ENCODE measurements at regions not wholly inside any gene's neighbourhood (a gene's known extent, or its start where the extent isn't known, plus 50 kb on each side); places are given as distances from the start of the nearest gene placed in this dataset.

DNA sequence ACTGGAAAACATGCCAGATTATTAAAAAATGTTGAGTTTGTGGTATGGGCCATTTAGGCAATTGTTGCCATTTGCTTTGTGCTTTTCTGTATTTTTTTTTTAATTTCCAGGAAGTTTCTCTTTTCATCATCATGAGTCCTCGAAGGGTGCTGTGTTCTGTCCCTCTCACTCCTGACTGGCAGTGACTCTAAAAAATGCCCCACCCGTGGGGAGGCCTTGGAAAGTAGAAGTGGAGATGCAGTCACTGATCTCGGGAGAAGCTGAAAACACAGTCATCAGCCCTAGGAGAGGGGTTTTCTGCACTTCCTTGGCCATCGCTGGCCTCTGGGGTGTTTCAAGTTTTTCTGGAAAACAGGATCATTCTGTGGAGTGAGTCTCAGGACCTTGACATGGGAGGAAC, 98.5 kb upstream of the GRK3 start:
- TF ChIP-seq, protein P1, sequence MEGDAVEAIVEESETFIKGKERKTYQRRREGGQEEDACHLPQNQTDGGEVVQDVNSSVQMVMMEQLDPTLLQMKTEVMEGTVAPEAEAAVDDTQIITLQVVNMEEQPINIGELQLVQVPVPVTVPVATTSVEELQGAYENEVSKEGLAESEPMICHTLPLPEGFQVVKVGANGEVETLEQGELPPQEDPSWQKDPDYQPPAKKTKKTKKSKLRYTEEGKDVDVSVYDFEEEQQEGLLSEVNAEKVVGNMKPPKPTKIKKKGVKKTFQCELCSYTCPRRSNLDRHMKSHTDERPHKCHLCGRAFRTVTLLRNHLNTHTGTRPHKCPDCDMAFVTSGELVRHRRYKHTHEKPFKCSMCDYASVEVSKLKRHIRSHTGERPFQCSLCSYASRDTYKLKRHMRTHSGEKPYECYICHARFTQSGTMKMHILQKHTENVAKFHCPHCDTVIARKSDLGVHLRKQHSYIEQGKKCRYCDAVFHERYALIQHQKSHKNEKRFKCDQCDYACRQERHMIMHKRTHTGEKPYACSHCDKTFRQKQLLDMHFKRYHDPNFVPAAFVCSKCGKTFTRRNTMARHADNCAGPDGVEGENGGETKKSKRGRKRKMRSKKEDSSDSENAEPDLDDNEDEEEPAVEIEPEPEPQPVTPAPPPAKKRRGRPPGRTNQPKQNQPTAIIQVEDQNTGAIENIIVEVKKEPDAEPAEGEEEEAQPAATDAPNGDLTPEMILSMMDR (IDR thresholded peaks at IDR 0.05): no peak
- TF ChIP-seq EZH2 (IDR thresholded peaks at IDR 0.05; ENCODE audit: borderline replicate concordance, insufficient read depth, low read depth, low read length, poor library complexity, severe bottlenecking): no peak

Data from B cell (primary cell).